SW 1271 (cell line): ENCODE measurements at regions not wholly inside any gene's neighbourhood (a gene's known extent, or its start where the extent isn't known, plus 50 kb on each side); places are given as distances from the start of the nearest gene placed in this dataset.
"Not testable (repeated sequence)": the region's sequence is repeated elsewhere in the genome, so short reads cannot be mapped to it uniquely, and the experiment has no call there.

Experiments
- DNase-seq, 2 experiments: peaks; one replicate each; lab custom pipeline; 2025; lab: John Stamatoyannopoulos, UW

DNA sequence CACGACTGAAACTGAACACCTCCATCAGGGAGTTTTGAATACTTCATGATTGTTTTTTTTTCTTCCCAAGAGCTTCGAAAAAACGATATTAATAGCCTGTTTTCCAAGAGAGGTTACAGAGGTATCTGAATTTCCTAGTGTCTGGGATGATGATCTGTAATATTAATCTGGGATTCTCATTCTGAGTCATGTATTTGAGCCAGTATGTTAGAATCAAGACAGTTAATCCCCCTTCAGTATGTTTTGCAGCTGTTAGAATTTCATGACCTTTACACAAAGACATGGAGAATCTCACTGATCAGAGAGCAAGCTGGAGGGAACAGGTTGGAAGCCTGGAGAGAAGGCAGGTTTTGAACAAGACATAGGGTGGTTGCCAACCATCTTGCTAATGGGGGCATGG is 234.5 kb upstream of the GAP43 start:
- no peak for DNase-seq

DNA sequence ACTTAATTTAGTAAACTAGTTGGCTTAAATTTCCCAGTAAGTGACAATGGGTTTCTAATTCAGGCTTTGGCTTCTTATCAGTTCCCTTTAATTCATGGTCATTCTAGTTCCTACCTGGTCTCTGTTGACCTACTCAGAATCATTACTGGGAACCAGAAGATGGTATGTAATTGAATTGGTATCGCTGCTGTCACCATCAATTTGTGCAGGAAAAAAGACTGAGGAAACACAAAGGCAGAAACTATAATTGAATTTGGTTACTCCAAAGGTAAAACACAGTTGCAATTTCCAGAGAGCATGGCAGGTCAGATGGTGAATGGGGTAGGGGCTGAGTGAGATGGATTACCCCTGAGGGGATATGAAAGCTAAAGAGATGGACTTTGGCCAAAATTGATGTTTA is 226.5 kb upstream of the GAP43 start:
- no peak for DNase-seq

GRCh38 chr3:115397433-115397832 is 225.9 kb upstream of the GAP43 start:
- DNase-seq = no peak

DNA sequence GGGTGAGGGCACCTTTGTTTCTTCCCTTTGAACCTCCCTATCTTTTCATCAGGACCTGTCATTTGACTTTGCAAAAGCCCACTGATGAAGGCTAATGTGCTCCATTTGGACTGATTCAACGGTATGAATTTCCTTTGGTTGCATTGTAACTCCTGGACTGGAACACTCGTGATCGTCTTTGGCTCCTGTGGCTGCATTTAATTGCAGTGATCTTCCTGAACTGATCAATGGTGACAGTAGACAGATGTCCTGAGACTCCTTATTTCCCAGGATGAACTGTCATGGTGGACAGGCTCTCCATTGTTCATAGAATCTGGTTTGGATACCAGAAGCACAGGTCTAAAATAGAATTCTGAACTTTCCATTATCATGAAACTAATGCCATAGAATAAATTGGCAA is 224.8 kb upstream of the GAP43 start:
- DNase-seq = no peak

GRCh38 chr3:115399750-115400149 is 223.6 kb upstream of the GAP43 start:
- DNase-seq = no peak

DNA sequence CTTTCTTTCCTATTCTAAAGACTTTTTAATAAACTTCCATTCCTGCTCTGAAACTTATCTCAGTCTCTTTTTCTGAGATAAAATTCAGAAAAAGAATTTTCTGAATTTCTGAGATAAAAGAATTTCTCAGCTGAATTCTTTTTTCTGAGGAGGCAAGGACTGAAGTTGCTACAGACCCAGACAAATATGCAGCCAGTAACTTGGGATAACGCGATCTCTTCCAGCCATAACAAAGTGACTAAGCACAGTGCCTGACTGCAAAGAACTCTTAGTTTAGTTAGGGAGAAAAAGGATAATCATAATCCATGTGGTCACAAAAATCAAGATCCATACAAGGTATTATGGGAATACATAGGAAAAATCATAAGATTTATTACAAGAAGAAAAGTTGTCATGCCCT is 222.0 kb upstream of the GAP43 start:
- no peak for DNase-seq

GRCh38 chr3:115401851-115402501 is 221.3 kb upstream of the GAP43 start:
- DNase-seq = no peak

- DNase-seq = no peak
These were observed 220.7 kb upstream of the GAP43 start for GRCh38 chr3:115402651-115403050.

DNA sequence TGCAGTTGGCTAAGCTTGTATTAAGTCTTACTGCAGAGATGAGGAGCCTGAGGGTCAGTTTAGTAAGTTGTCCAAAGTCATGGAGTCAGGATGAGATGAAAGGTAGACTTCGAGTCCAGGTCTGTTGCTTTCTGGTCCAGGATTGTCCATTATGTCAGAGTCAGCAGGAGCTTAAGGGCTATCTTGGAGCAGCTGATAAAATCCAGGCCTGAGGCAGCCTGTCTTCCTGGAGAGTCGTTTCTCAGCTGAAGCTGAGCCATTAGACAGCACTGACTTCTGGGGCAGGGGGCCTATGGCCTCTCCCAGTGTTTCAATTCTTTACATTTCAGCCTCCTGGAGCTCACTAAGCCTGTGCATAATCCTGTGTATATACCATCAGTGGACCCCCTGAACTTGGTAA is 219.5 kb upstream of the GAP43 start:
- no peak for DNase-seq

DNA sequence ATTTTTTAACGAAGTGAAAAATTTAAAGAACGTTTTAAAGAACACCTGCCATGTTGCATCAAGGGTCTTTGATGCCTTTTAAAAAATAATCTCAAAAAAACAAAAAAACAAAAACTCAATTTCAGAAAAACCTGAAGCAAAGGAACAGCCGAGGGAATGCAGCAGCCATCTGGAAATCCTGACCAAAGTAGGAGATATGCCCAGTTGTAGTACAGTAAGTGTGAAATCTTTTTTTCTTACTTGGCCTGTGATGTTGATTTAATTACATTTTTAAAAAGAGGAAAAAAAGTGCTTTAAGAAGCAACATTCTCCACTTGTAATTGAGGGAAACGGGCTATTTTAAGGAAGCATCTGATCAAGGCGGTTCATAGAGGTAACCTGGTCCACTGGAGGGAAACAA is 213.7 kb upstream of the GAP43 start:
- no peak for DNase-seq

DNA sequence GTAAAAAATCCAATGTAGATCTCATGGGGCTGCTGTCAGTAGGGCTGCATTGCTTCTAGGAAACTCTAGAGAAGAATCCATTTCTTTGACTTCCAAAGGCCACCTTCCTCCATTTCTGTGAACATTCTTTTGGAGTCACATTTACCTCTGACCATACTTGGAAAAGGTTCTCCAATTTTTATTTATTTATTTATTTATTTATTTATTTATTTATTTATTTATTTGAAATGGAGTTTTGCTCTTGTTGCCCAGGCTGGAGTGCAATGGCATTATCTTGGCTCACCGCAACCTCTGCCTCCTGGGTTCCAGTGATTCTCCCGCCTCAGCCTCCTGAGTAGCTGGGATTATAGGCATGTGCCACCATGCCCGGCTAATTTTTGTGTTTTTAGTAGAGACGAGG is 208.7 kb upstream of the GAP43 start:
- DNase-seq = not testable (repeated sequence)

DNA sequence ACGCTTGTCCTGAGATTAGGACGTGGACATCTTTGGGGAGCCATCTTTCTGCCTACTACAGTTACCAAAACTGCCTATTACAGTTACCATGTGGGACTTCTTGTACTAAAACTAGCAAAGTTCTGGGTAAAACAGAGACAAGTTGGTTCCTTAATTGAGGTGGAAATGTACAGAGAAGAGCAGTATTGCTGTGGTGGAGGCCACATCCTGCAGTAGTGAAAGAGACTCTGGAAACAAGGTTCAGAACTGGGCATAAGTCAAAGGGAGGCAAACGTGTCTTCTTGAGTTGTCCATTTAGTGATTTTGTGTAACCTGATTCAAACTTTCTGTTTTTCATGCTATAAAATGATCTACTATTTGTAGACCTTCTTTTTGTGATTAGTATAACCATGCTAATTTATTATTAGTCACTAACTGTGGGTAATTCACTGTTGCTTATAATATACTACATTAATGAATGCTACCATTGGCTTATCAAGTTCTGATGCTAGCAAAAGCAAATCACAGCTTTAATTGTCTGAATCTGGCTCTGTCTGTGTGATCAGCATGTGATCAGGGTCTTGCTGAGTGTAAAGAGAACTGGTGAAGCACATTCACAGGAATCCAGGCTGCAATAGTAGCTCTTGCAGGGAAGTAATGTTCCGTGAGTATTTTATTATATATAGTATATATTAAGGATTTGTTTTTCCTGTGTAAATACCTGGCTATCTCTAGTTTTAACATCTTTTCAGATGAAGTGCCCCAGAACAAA is 207.9 kb upstream of the GAP43 start:
- no peak for DNase-seq

- no peak for DNase-seq
These were observed 204.7 kb upstream of the GAP43 start for GRCh38 chr3:115418583-115418982.

GRCh38 chr3:115420086-115420485 is 203.2 kb upstream of the GAP43 start:
- DNase-seq = no peak

- DNase-seq = no peak
These were observed 200.1 kb upstream of the GAP43 start for GRCh38 chr3:115423170-115423569.

GRCh38 chr3:115428841-115429240 is 194.5 kb upstream of the GAP43 start:
- no peak for DNase-seq

DNA sequence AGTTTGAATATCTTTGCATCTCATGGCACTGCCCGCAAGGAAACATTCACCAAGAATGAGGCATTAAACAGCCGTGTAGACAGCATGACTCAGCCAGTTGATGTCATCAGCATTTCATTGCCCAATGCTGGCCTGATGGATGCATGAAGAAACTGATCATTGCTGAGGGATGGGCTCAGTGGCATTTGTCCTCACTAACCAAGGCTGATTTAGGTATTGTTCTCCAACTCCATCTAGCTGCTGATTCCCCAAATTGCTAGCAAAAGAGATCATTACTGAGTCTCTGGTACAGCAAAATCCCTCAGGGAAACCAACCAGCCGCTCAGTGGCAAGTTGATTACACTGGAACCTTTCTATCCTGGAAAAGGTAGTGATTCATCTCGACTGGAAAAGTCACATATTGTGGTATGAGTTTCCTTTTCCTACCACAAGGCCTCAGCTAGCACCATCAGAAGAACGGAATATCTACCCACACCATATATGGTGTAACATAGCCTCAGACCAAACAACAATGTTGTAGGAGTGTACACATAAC is 186.5 kb upstream of the GAP43 start:
- peak; percentile 5 to 21 for DNase-seq

DNA sequence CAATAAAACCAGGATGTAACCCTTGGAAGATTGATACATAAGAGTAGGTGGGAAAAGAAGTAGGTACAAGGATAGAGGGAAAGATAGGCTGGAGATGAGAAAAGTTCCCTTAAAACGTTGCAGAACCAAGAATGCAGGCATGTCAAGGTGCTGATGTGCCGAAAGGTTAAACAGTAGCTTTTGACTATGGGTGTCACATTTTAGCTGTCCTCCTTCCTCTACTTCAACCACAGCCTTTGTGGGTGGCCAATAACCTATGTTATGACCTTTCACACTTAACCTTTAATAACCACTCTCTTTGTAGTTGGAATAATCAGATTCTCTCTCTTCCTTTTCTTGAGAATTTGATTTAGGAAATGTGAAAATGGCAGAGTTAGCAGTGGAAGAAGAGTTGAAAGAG is 184.5 kb upstream of the GAP43 start:
- no peak for DNase-seq

DNA sequence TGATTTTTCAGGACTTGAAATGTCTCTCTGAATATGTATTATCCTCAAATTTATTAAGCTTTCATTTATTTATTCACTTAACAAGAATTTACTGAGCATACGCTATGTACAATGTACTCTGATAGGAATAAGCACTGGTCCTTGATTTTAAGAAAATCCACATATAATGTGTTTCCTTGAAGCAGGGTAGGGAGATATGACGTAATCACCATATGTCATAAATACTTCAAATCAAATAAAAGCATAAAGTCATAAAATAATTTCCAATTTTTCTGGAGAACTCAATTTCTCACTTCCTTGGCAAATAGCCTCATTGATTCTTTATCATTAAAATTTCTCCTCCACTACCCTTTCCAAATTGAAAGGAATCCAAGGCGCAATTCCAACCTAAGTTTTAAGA is 177.8 kb upstream of the GAP43 start:
- DNase-seq = no peak

- no peak for DNase-seq
These were observed 174.5 kb upstream of the GAP43 start for GRCh38 chr3:115448851-115449250.

DNA sequence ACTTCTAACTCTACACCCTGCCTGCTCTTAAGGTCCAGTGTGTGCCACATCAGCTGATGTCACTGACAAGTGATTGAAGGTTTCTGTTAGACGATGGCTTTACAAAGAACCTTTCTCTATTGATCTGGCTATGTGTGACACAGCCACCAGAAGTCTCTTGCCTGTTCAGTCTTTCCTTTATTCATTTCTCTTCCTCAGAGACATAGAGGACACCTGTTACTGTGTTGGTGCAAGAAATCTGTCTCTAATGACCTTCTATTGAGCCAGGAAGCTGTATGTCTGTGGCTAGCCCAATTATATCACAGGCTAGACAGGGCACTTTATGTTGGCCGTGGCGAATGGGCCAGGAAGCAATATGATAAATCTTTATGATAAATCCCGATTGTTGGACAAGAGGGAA is 173.3 kb upstream of the GAP43 start:
- DNase-seq = no peak

DNA sequence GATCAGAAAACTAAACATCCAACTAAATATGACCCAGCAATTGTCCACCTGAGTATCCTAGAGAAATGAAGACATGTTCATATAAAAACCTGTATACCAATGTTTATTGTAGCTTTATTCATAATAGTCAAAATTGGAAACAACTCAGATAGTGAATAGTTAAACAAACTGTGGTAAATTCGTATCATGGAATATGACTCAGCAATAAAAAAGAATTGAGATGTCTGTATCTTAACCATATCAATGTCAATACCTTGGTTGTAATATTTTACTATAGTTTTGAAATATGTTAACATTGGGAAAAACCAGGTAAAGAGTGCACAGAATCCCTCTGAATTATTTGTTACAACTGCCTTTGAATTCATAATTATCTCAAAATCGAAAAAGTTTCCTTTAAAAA is 159.3 kb upstream of the GAP43 start:
- no peak for DNase-seq

GRCh38 chr3:115469649-115470048 is 153.7 kb upstream of the GAP43 start:
- no peak for DNase-seq

DNA sequence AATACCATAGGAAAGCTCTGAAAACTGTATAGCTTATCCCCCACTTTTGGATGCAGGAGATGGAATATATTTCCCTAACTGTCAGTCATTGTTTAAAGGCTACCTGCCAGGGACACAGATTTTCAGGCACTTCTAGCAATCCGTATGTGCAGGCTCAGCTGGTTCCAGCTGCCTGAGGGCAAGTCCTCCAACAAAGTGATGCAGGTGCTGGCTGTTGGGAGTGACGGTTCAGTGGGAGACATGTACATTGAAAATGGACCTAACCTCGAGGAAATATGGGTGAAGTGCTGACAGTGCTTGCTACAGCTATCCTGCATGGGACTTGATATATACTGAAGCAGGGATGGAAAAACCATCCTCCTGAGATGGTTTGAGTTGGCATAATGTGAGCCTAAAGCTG is 153.1 kb upstream of the GAP43 start:
- DNase-seq = no peak
